SK-N-MC (cell line): ENCODE measurements at regions not wholly inside any gene's neighbourhood (a gene's known extent, or its start where the extent isn't known, plus 50 kb on each side); places are given as distances from the start of the nearest gene placed in this dataset.

Experiments
- EZH2 ChIP-seq: fragments of 200-600 bp; sonication (generic); IDR thresholded peaks from one replicate; pipeline ENCODE4 v1.6.1; 2017; ENCODE audit warnings: antibody characterized with exemption
- POLR2AphosphoS5 ChIP-seq: IDR thresholded peaks from 2 replicates; pipeline ENCODE4 v1.6.1; 2012; ENCODE audit warnings: mild to moderate bottlenecking, low read depth, low read length, borderline replicate concordance

DNA sequence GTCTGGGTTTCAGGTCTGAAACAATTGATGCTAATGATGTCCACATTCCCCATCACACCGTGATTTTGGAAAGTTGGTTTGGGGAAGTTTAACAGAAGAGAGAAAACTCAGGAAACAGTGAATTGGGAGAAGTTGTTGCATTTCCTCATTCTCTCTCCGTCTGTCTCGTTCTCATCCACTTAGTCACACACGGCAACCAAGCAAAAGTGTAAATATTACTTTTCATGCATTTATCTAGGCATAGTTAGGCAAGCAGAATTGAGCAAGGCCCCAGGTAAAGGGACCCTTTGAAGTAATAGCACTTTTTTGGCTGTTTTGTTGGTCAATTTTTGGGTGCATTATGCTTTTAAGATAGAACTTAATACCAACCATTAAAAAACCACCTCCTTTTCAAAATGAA is 137.0 kb upstream of the SULF2 start:
- TF ChIP-seq EZH2 = no peak
- no peak for TF ChIP-seq POLR2AphosphoS5
